CD14-positive monocyte (primary cell): ENCODE measurements at regions not wholly inside any gene's neighbourhood (a gene's known extent, or its start where the extent isn't known, plus 50 kb on each side); places are given as distances from the start of the nearest gene placed in this dataset.

Source experiments
- DNase-seq, 3 donors: peaks; one replicate each; pipeline ENCODE4 v3.0.0-alpha.2; 2011 to 2022
- H2AFZ ChIP-seq: 2 replicates; pipeline ENCODE4 v1.6.0; 2012; ENCODE audit warnings: mild to moderate bottlenecking, low read depth, low read length, inconsistent platforms; ENCODE audit not compliant: insufficient read depth, poor library complexity, severe bottlenecking
- H3K27ac ChIP-seq, 2 donors: 1 replicate in 1 of 2; 2 replicates in 1 of 2; pipeline ENCODE4 v1.5.1; 2012 to 2013; ENCODE audit warnings: low read length in 2 of 2, control low read depth in 1 of 2, inconsistent platforms in 1 of 2, low read depth in 1 of 2, mild to moderate bottlenecking in 1 of 2
- H3K27me3 ChIP-seq, 2 donors: one replicate each; pipeline versions ENCODE4 v1.6.0 to v1.6.1; 2011 to 2013; ENCODE audit warnings: low read length in 2 of 2; ENCODE audit not compliant: control insufficient read depth in 2 of 2, insufficient read depth in 2 of 2
- H3K36me3 ChIP-seq, 2 donors: replicated peaks in 1 of 2; 1 replicate in 1 of 2; 2 replicates in 1 of 2; pipeline versions ENCODE4 v1.5.1 to v1.6.1; 2012 to 2013; ENCODE audit warnings: low read length in 2 of 2, control low read depth in 1 of 2, inconsistent platforms in 1 of 2, mild to moderate bottlenecking in 1 of 2; ENCODE audit not compliant: insufficient read depth in 2 of 2, control insufficient read depth in 1 of 2
- H3K4me1 ChIP-seq, 2 donors: 1 replicate in 1 of 2; 2 replicates in 1 of 2; pipeline versions ENCODE4 v1.5.1 to v1.6.1; 2012 to 2013; ENCODE audit warnings: low read length in 2 of 2, control low read depth in 1 of 2, inconsistent platforms in 1 of 2, mild to moderate bottlenecking in 1 of 2, moderate library complexity in 1 of 2; ENCODE audit not compliant: insufficient read depth in 2 of 2, control insufficient read depth in 1 of 2
- H3K4me2 ChIP-seq: replicated peaks from 2 replicates; pipeline ENCODE3; 2012; ENCODE audit warnings: low read length, moderate library complexity, mild to moderate bottlenecking; ENCODE audit not compliant: poor library complexity, severe bottlenecking; ENCODE audit errors: extremely low read depth
- H3K4me3 ChIP-seq, 3 experiments: fragments of 200-600 bp in 1 of 3; sonication (generic) in 1 of 3; replicated peaks in 1 of 3; 1 replicate in 2 of 3; 2 replicates in 1 of 3; pipeline ENCODE4 v1.5.1; 2011 to 2013; ENCODE audit warnings: low read length in 3 of 3, mild to moderate bottlenecking in 3 of 3, control low read depth in 2 of 3, low read depth in 2 of 3, inconsistent platforms in 1 of 3, moderate library complexity in 1 of 3
- H3K79me2 ChIP-seq: 2 replicates; pipeline ENCODE4 v1.6.0; 2012; ENCODE audit warnings: mild to moderate bottlenecking, control low read depth, inconsistent platforms, low read length, moderate library complexity; ENCODE audit not compliant: insufficient read depth
- H3K9ac ChIP-seq: 2 replicates; pipeline ENCODE4 v1.6.0; 2017; ENCODE audit warnings: low read length, mild to moderate bottlenecking; ENCODE audit not compliant: insufficient read depth, poor library complexity, severe bottlenecking
- H3K9me3 ChIP-seq, 2 donors: replicated peaks in 1 of 2; 1 replicate in 1 of 2; 2 replicates in 1 of 2; pipeline versions ENCODE4 v1.5.1 to v1.6.1; 2012 to 2013; ENCODE audit warnings: low read length in 2 of 2, control low read depth in 1 of 2; ENCODE audit not compliant: control insufficient read depth in 1 of 2, insufficient read depth in 1 of 2
- H4K20me1 ChIP-seq: 2 replicates; pipeline ENCODE4 v1.6.0; 2012; ENCODE audit warnings: mild to moderate bottlenecking, low read length, control low read depth, moderate library complexity; ENCODE audit not compliant: insufficient read depth
- H3K27ac Mint-ChIP-seq, 7 donors: one replicate each; pipeline ENCODE4 v1.8.0; 2020; ENCODE audit warnings: mild to moderate bottlenecking in 7 of 7, mixed read lengths in 7 of 7, moderate library complexity in 6 of 7, inconsistent platforms in 2 of 7
- H3K27me3 Mint-ChIP-seq, 3 donors: one replicate each; pipeline ENCODE4 v1.8.0; 2021 to 2022; ENCODE audit warnings: low read depth in 3 of 3, mild to moderate bottlenecking in 3 of 3, mixed read lengths in 3 of 3, moderate library complexity in 3 of 3, inconsistent platforms in 1 of 3
- H3K36me3 Mint-ChIP-seq, 2 donors: one replicate each; pipeline ENCODE4 v1.8.0; 2020; ENCODE audit warnings: mixed read lengths in 2 of 2, inconsistent platforms in 1 of 2, mild to moderate bottlenecking in 1 of 2
- H3K4me1 Mint-ChIP-seq: one replicate; pipeline ENCODE4 v1.8.0; 2020; ENCODE audit warnings: mild to moderate bottlenecking, mixed read lengths
- H3K4me3 Mint-ChIP-seq, 2 donors: one replicate each; pipeline ENCODE4 v1.8.0; 2020; ENCODE audit warnings: mild to moderate bottlenecking in 2 of 2, mixed read lengths in 2 of 2, moderate library complexity in 1 of 2
- H3K9me3 Mint-ChIP-seq, 7 donors: one replicate each; pipeline ENCODE4 v1.8.0; 2020 to 2022; ENCODE audit warnings: mixed read lengths in 7 of 7, mild to moderate bottlenecking in 6 of 7, moderate library complexity in 6 of 7, inconsistent platforms in 2 of 7
- CTCF ChIP-seq: fragments of 200-600 bp; IDR thresholded peaks from one replicate; pipeline ENCODE4 v1.8.0; 2022; ENCODE audit warnings: antibody characterized with exemption, mild to moderate bottlenecking
- WGBS: methylation state at CpG from one replicate; pipeline ENCODE4 v1.1.5; 2013; ENCODE audit warnings: missing lambda C conversion rate; ENCODE audit not compliant: insufficient coverage; 5-methylcytosine and 5-hydroxymethylcytosine counted together
- intact Hi-C, 2 donors: fragments of 100-400 bp; cut with micrococcal nuclease; formaldehyde crosslinking; loops; one replicate each; pipeline versions ENCODE4 v1.15.0 to v1.15.1; 2023

GRCh38 chr1:191963286-191963685, 195.0 kb upstream of the RGS18 start:
- intact Hi-C loops = no loop called here
- no peaks in the 10 kb centered on the region for H3K9me3 ChIP-seq
- H3K9me3 Mint-ChIP-seq = no peaks in the 10 kb centered on the region
- peak overlapping the region; percentile 54 to 90 (median 60) for H3K27ac Mint-ChIP-seq
- H3K9ac ChIP-seq = no peak overlapping the region
- H3K4me2 ChIP-seq = peak overlapping the region; percentile 43
- H4K20me1 ChIP-seq = no peaks in the 10 kb centered on the region
- peak overlapping the region in 1 of 2 donors; percentile 79 for H3K4me3 Mint-ChIP-seq
- H3K4me3 ChIP-seq = no peak overlapping the region
- no peak for TF ChIP-seq CTCF
- H3K4me1 ChIP-seq = peaks cover 0 to 5% of the 10 kb centered on the region in 2 donors
- no peaks in the 10 kb centered on the region for H3K36me3 Mint-ChIP-seq
- no peak overlapping the region for H2AFZ ChIP-seq
- peak overlapping the region in 1 of 2 donors; percentile 30 for H3K27ac ChIP-seq
- H3K36me3 ChIP-seq = no peaks in the 10 kb centered on the region
- WGBS = no CpG with 5 or more reads among the region's 2 CpGs
- no peaks in the 10 kb centered on the region for H3K27me3 ChIP-seq
- H3K27me3 Mint-ChIP-seq = no peaks in the 10 kb centered on the region
- no peaks in the 10 kb centered on the region for H3K79me2 ChIP-seq
- peaks cover 13% of the 10 kb centered on the region for H3K4me1 Mint-ChIP-seq
- DNase-seq = peak; percentile 29 to 49 (median 43)

GRCh38 chr1:191963781-191964455, 194.3 kb upstream of the RGS18 start:
- no peaks in the 10 kb centered on the region for H3K36me3 Mint-ChIP-seq
- H3K4me3 Mint-ChIP-seq = peak overlapping the region in 1 of 2 donors; percentile 79
- H3K27me3 Mint-ChIP-seq = no peaks in the 10 kb centered on the region
- H3K9me3 Mint-ChIP-seq = no peaks in the 10 kb centered on the region
- no peak for DNase-seq
- Histone ChIP-seq H3K9me3 (no peaks in the 10 kb centered on the region), H3K9ac (no peak overlapping the region), H3K36me3 (no peaks in the 10 kb centered on the region), H3K27ac (peak overlapping the region in 1 of 2 donors; percentile 30), H3K4me1 (peaks cover 0 to 5% of the 10 kb centered on the region in 2 donors), H3K79me2 (no peaks in the 10 kb centered on the region), H3K27me3 (no peaks in the 10 kb centered on the region), H3K4me3 (no peak overlapping the region), H2AFZ (no peak overlapping the region), H3K4me2 (peak overlapping the region; percentile 43), H4K20me1 (no peaks in the 10 kb centered on the region)
- peaks cover 13% of the 10 kb centered on the region for H3K4me1 Mint-ChIP-seq
- peak overlapping the region in 3 of 7 donors; percentile 55 to 64 (median 60) for H3K27ac Mint-ChIP-seq
- intact Hi-C loops = no loop called here
- no peak for TF ChIP-seq CTCF
- WGBS = no CpG with 5 or more reads among the region's 3 CpGs
